ENCODE measurements at regions not wholly inside any gene's neighbourhood (a gene's known extent, or its start where the extent isn't known, plus 50 kb on each side); places are given as distances from the start of the nearest gene placed in this dataset.
A peak's percentile ranks its signal among the peaks of the same experiment; 100 is the strongest.
"Not testable (repeated sequence)": the region's sequence is repeated elsewhere in the genome, so short reads cannot be mapped to it uniquely, and the experiment has no call there.

DNA sequence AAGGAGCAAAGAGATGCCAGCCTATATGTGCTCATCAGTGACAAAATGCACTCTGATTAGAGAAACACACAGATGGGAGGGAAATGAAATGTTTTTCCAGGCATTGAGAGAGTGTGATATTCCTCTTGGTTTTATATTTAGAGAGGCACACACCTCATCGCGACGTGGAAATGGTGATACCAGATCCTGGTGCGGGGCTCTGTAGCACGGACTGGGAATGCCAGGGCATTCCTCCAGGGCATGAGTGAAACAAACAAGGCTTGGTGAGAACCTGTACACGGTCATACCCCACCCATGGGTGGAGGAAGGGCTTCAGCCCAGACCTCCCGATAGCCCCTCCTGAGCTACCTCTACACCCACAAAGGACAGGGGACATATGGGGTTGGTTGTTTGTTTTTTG lies 280.2 kb downstream of the C16orf95 start:
- no peak for DNase-seq

DNA sequence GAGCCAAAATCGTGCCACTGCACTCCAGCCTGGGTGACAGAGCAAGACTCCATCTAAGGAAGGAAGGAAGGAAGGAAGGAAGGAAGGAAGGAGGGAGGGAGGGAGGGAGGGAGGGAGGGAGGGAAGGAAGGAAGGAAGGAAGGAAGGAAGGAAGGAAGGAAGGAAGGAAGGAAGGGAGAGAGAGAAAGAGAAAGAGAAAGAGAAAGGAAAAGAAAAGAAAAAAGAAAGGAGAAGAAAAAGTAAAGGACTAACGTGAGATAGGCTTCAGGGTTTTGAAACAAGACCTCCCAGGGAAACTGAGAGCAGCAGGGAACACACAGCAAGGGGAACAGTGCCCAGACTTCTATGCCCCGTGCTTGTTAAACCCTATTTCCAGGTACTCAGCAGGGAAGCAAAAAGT lies 278.7 kb downstream of the C16orf95 start:
- DNase-seq; intact Hi-C loops (cut with DNase I): not testable (repeated sequence)

More for the DNA sequence above, 280.2 kb downstream of the C16orf95 start:
- intact Hi-C loops (cut with DNase I), result no loop called here

DNA sequence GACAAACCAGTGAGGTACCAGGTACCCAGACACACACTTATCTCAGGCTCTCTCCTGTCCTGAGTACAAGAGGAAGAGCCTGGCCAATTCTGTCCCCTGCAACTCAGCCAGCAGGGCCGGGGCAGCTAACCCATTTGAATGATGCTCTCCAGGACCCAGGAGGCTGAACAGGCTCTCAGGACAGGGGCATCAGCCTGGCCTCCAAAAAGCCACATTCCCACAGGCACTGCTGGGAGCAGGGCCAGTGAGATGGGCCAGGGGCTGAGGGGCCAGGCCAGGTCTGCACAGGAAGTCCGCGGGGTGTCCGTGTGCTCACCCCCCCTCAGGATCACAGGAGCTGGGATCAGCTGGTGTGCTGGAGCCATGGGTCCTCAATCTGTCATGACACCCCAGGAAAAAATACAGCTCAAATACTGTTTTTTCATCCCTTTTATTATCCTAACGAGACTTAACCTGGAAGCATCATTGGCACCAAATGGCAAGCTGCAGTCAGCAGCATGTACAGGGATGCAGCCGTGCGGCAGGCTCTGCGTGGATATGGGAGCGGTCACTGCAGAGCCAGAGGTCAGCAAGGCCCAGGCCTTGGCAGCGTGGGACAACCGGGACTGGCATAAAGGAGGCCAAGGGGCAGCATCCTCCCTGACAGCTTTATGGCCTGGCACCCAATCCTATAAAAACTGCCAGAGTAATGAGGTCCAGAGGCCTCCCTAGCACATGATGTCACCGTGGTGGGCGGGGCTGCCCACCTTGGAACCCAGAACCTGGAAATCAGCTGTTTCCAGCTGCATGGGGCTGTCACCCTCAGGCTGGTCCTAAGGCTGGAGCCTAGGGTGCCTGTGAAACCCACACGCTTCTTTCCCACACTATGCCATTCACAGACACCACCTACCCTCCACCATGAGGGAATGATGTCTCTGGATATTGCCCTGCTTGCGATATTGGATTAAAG lies 276.7 kb downstream of the C16orf95 start:
- no peak for DNase-seq
- intact Hi-C loops (cut with DNase I), result no loop called here

DNA sequence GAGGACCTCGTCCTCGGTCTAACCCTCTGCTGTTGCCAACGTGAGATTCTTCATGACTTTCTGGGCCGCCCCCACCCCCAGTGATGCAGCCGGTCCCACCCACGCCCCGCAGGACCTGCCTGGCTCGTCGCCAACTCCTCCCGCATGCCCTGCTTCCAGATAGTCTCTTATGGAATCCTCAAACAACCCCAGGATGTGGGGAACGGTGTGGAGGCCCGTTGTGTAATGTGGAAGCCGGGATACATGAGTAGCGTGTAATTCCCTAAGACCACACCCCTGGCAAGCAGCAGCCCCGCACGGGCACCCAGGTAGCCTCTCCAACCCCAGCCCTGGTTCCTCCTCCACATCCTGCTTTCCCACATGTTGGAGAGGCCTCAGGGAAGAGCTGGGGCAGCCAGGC lies 275.9 kb downstream of the C16orf95 start:
- no peak for DNase-seq
- intact Hi-C loops (cut with DNase I), result no loop called here

DNA sequence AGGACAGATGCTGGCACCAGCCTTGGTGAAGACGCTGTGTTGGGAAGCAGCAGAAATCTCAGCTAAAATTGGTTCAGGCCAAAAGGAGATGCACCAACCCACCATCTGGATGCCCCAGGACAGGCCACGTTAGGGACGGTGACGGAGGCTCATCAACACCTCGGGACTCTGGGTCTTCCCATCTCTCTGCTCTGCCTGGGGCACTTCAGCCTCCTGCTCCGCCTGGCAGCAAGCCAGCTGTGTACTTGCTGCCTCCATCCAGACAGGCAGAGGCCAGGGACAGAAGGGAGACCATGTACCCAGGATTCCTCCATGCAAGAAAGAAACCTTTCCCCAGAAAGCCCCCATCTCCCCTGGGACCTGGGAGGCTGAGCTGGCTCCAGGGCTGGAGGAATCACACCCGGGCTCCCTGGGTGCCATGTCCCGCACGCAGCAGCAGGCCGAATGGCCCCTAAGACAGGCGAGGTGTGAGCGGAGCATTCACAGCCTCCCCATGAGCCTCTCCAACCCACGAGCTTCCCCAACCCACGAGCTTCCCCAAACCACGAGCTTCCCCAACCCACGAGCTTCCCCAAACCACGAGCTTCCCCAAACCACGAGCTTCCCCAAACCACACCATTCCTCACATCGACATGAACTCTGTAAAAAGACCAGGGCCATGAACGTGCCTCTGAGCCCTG lies 274.5 kb downstream of the C16orf95 start:
- DNase-seq, result peak in 1 of 42 donors; percentile 4
- intact Hi-C loops (cut with DNase I), result no loop called here

DNA sequence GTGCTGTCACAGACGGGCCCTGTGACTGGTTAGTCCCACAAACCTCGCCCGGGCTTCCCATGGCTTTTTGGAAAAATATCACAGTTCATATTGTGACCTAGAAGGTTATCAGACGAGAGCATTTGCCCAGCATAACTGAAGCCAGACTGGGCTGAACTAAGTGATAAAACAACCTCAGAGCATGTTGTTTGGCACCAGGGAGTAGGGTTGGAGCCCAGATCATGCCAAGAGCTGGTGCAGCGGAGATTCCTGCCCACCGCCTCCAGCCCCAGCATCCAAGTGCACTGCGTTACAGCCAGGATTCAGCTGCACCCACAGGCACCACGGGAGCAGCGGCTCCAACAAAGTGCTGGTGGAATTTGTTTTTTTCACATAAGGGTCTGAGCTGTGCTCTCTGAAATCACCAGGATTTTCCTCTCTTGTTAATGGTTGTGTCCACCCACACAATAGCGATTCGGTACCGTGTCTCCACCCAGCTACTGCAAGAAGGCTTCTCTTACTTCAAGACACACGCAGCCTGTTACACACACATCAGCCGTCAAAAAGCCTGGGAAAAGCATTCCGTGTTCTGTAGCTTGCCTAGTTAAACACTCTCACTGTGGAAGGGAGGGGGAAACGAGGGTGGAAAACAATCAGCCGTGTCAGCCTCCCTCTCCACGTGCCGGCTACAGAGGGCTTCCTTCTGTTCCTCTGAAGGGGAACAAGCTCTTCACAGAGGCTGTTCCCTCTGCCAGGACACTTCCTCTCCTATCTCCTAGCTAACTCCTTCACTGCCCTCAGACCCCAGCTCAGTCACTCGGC lies 273.8 kb downstream of the C16orf95 start:
- intact Hi-C loops (cut with DNase I), result no loop called here
- peak in 41 of 42 donors; percentile 11 to 89 (median 59) for DNase-seq

DNA sequence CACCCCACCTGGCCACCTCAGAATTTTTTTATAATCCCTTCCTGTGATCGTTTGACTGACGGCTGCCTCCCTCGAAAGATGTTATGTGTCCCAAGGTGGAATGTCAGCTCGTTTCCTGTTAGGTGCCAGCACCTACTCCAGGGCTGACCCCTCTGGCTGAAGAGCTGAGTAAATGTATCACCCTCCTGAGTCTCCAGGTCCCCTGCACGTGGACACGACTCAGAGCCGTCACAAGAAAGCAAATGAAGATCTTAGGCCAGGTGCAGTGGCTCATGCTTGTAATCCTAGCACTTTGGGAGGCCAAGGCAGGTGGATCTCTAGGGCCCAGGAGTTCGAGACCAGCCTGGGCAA lies 273.2 kb downstream of the C16orf95 start:
- intact Hi-C loops (cut with DNase I), result no loop called here
- no peak for DNase-seq

DNA sequence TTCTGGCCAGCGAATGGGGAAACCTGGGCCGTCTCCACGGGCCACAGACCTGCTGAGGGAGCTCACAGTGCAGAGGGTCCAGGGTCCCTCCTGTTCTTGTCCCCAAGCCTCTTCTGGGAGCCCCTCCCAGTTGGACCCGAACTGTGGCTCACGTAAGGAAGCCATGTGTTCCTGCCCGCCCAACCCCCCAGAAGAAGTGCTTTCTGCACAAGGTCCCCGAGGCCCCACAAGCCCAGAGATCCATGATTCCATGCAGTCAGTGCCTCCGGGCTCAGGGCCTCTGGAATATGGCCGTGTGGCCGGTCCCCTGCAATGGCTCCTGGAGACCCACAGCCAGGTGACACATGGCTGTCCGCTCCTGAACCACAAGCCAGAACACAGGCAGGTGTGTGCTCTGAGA lies 272.4 kb downstream of the C16orf95 start:
- DNase-seq, result no peak
- intact Hi-C loops (cut with DNase I), result no loop called here

DNA sequence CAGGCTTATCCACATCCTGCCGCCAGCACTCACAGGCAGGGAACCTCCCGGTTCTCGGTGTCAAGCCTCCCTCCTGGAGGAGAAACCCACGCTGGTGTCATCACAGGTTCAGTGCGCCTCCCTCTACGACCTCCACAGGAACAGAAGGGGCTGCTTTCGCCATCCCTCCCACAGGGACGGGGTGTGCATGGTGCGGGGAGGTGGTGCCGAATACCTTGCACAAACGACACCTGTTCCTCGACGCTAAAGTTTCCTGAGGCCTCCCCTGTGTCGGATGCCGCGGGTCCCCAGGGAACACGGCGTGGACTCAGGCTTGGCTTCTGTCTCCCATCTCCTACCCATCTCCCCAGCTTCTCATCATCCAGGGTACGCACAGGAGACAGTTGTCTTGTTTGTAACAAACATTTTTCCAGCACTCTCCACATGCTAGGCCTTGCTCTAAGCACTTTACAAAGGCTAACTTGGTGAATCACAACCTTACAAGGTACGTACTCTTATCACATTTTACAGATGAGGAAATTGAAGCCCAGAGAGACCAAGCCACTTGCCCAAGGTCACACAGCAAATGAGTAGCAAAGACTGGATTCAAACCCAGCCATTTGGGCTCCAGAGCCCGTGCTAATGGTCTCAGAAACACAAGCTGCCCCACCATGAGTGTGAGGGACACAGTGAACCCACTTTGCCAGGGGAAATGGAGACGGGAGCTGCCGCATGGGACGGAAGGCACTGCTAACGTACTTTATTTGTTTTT lies 271.6 kb downstream of the C16orf95 start:
- intact Hi-C loops (cut with DNase I), result no loop called here
- DNase-seq, result peak in 1 of 42 donors; percentile 11

DNA sequence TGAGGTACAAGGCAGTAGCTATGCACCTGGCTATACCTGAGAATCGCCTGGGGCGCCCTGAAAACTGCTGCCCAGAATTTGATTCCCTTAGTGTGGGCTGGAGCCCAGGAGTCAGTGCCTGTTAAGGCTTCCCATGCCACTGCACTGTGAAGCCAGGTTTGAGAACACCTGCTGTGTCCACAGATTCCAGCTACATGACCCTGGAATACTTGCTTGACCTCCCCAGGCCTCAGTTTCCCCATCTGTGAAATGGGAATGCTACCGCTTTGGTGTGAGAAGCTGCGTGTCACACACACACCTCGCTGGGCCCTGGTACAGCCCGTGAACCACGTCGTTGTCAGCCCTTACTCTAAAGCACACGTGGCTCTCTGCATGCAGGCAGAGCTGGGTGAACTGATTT lies 271.0 kb downstream of the C16orf95 start:
- no peak for DNase-seq
- intact Hi-C loops (cut with DNase I), result no loop called here

DNA sequence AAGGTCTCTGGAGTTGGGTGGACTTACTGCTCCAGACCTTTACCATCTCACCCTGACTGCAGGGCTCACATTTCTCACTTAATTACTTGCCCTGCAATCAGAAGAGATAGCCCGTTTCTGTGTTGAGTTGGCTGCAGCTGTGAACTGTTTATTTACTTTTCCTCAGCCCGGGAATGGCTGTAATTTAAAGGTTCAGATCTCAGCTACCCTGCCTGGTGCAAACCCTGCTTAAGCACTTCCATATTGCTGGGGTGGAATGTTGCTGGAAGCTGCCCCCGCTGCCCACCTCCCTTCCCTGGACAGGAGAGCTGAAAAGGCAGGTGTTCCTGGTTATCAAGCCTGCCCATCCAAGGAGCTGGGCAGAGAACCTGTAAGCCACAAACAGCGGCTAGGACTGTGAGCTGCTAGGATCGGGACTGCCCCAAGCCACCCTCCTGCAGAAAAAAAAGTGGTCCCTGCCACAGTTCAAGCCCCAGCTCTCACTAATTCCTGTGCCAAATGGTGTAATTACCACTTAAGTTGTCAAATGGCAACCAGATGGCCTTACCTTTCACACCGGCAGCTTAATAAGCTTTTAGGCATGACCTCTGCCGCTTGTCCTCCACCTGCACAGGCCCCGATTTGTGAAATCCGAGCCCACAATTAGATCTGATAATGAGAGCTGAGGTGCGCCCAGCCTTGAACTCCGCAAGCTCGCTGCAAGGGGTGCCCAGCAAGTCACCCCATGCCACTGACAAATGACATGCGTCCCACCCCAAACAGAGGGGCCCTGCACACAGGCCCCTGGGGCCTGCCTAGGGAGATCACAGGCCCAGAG lies 269.8 kb downstream of the C16orf95 start:
- intact Hi-C loops (cut with DNase I), result no loop called here
- DNase-seq, result peak in 1 of 42 donors; percentile 9

DNA sequence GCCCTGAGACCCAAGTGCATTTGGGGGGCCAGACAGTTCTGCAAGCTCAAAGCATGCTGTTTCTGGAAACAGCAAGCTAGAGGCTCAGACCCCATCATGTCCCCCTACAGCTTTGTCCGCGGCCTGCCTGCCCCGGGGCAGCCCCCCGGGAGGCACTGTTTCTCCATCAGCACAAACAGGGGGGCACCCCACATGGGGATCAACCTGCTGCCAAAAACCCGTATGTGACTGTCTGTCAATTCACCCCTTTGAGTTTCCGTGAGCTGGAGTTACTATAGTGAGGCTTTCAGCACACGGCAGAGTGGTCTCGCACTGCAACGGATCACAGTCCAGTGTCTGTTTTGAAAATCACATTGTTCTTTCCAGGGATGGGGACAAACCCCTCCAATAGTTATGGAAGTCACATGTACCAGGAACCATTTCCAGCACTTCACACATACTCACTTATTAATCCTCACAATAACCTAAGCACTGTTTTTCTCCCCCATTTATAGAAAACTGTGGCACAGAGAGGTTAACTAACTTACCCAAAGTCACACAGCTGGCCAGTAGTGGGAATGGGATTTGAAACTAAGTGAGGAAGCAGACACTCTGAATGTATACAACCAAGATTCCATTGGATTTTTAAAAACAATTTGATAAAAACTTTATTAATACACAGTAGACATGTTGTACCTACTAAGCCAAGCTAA lies 269.0 kb downstream of the C16orf95 start:
- intact Hi-C loops (cut with DNase I), result no loop called here
- no peak for DNase-seq

DNA sequence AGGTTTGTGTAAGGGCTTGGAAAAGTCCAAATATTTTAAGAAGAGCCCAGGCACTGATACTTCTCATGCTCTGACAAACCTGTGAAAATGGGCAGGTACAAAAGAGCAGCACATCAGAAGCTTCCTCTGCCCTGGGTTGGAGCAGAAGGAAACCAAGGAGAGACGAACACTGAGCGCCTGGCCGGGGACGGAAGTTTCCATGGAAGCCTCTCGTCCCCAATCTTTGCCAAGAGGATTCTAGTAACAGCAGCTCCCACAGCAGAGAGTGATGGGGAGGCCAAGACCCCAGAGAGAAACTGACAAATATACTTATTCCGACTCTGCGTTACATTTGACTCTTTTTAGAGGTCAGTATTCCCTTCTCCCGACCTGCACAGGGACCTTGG lies 268.5 kb downstream of the C16orf95 start:
- intact Hi-C loops (cut with DNase I), result no loop called here
- DNase-seq, result peak in 2 of 42 donors; percentile 2 to 15

DNA sequence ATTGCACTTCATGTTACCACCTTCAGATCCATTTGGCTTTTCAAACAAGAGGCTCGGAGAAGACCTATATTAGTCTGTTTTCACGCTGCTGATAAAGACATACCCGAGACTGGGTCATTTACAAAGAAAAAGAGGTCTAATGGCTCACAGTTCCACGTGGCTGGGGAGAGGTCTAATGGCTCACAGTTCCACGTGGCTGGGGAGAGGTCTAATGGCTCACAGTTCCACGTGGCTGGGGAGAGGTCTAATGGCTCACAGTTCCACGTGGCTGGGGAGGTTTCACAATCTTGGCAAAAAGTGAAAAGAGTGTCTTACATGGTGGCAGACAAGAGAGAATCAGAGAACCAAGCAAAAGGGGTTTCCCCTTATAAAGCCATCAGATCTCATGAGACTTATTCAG lies 268.0 kb downstream of the C16orf95 start:
- DNase-seq; intact Hi-C loops (cut with DNase I): not testable (repeated sequence)

DNA sequence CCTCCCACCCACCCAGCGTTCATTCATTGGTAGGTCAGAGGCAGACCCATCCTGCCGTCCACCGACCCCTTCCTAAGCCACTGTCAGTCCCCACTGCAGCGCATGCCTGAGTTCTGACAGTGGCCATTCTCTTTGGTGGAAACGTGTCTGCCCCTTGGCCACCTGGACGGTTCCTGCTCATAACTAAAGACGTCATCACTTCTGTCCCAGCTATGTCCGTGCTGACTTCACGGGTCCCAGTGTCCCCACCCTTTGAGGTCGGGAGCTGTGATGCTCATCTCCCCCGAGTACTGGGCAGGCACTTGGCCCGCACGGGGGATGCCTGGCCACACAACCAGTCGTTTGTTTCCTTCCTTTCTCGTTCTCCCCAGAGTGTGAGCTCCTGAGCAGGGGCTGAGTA lies 267.1 kb downstream of the C16orf95 start:
- intact Hi-C loops (cut with DNase I), result no loop called here
- no peak for DNase-seq

DNA sequence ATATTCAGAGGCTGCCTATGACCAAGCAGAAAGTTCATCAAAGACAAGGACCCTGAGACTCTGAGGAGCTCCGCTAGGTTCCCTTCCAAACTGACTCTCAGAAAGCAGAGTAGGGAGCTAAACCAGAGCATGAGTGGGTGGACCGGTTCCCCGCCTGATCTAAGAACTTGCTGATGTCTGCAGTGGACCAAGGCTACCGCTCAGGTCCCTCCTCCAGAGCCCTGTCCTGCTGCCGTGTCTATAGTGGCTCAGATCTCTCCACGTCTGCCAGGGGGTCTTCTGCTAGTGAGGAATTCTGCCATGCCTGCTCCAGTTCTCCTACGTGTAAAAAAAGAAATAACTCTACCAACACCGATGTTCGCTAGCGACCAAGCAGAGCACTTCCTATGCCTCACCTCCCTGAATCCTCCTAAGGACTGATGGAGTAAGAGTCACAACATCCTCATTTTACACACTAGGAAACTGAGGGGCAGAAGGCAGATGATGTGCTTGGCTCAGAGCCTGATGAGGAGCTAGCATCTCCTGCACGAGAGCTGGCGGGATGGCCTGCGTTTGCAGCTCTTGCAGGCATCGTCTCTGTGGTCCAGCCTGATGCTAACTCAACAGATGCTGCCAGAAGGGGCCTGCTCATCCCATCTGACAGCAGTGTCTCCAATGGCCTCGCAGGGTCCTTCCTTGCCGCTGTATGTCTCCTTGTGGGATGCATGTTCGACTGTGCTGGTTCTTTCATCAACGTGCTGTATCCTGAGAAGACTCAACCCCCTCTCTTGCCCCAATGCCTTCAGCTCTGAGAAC lies 265.5 kb downstream of the C16orf95 start:
- intact Hi-C loops (cut with DNase I), result no loop called here
- no peak for DNase-seq

DNA sequence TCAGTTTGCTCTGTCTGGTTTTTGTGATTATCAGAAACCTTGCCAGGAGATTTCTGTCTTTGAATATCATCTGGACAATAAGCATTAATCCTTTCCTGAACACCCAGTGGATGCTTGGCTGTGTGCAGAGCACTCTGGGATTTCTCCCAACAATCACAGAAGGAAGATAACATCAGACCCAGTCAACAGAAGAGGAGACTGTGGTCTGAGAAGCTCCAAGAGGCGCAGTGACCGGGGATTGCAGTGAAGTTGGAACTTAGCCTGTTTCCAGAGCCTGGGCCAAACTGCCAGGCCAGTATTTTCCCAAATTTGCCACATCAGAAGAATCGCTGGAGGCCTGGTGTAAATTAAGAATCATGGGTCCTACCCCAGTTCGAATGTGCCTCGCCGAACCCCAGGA lies 264.7 kb downstream of the C16orf95 start:
- intact Hi-C loops (cut with DNase I), result no loop called here
- DNase-seq, result no peak
